ENCODE measurements at regions not wholly inside any gene's neighbourhood (a gene's known extent, or its start where the extent isn't known, plus 50 kb on each side); places are given as distances from the start of the nearest gene placed in this dataset.

DNA sequence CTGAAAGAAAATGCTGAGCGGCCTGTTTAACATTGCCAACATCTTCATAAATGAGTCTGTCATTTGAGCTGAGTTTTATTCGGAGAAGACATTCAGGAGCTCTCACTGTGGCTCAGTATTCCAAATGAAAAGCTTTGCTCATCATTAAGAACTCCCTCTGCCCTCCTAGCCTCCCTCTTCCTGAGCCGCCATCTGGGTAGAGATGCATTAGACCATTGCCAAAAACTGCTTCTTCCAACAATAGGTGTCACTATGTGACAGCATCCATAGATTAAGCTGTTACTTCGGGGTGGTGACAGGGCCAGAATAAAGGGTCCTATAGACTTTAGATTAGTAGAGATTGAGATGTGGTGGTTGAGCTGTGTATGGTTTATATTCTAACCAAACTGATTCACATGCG, 501.4 kb upstream of the NR2F2 start:
- H2AFZ ChIP-seq (ENCODE audit: low read depth, low read length) = no peak overlapping the region
- H3K27me3 ChIP-seq (ENCODE audit: insufficient read depth, low read length) = no peaks in the 10 kb centered on the region
- peaks cover 3% of the 10 kb centered on the region for H3K9me3 ChIP-seq (ENCODE audit: low read length)
- H3K36me3 ChIP-seq (ENCODE audit: insufficient read depth, low read length) = no peaks in the 10 kb centered on the region
- peaks cover 14% of the 10 kb centered on the region for H3K4me1 ChIP-seq (ENCODE audit: insufficient read depth, low read length)
- H3K4me3 ChIP-seq (ENCODE audit: low read length) = no peak overlapping the region

DNA sequence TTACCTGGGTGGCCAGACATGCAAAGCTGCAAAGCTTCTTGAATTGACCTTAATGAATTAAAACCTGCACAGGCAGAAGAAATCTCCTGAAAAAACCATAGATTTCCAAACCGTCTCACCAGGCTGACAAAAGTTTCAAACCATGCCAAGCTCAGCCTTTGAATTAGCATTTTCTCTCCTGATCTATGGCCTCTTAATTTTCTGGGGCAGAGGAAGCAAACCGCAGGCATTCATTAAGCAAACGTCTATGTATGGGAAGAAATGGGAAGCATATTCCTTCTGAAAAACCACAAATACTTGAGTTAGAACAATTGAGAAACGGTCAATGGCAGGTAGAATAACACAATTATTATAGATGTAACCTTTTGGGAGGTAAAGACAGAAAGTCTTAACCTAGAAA, 500.2 kb upstream of the NR2F2 start:
- Histone ChIP-seq H3K36me3 (ENCODE audit: insufficient read depth, low read length) (no peaks in the 10 kb centered on the region), H3K4me3 (ENCODE audit: low read length) (no peak overlapping the region), H2AFZ (ENCODE audit: low read depth, low read length) (no peak overlapping the region), H3K4me1 (ENCODE audit: insufficient read depth, low read length) (peaks cover 14% of the 10 kb centered on the region), H3K9me3 (ENCODE audit: low read length) (peaks cover 3% of the 10 kb centered on the region), H3K27me3 (ENCODE audit: insufficient read depth, low read length) (no peaks in the 10 kb centered on the region)

- Histone ChIP-seq H3K27me3 (ENCODE audit: insufficient read depth, low read length) (no peaks in the 10 kb centered on the region), H3K9me3 (ENCODE audit: low read length) (peaks cover 3% of the 10 kb centered on the region), H3K4me1 (ENCODE audit: insufficient read depth, low read length) (peaks cover 12% of the 10 kb centered on the region), H3K36me3 (ENCODE audit: insufficient read depth, low read length) (no peaks in the 10 kb centered on the region), H3K4me3 (ENCODE audit: low read length) (no peak overlapping the region), H2AFZ (ENCODE audit: low read depth, low read length) (no peak overlapping the region)
Measured at GRCh38 chr15:95832668-95833067, 497.8 kb upstream of the NR2F2 start.

- Histone ChIP-seq H2AFZ (ENCODE audit: low read depth, low read length) (no peak overlapping the region), H3K4me3 (ENCODE audit: low read length) (no peak overlapping the region), H3K36me3 (ENCODE audit: insufficient read depth, low read length) (no peaks in the 10 kb centered on the region), H3K27me3 (ENCODE audit: insufficient read depth, low read length) (no peaks in the 10 kb centered on the region), H3K4me1 (ENCODE audit: insufficient read depth, low read length) (peaks cover 10% of the 10 kb centered on the region), H3K9me3 (ENCODE audit: low read length) (peaks cover 3% of the 10 kb centered on the region)
Measured at GRCh38 chr15:95834028-95834804, 496.3 kb upstream of the NR2F2 start.

DNA sequence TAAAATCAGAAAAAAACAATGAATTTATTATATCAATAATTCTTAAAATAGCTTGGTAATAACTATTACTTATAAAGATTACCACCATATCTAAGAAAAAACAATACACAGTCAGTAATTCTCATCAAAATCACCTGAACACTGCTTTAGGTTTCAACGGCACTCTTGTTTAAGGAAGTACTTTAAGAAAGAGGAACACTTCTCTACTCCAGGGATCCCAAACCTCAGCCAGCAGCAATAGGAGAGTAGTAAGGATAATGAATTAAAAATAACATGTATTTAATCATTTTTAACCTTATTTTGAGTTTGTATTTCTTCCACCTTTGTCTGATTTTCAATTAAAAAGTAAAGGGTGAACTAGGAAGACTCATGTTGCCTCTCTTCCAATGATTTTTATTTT, 494.0 kb upstream of the NR2F2 start:
- no peak overlapping the region for H2AFZ ChIP-seq (ENCODE audit: low read depth, low read length)
- H3K36me3 ChIP-seq (ENCODE audit: insufficient read depth, low read length) = no peaks in the 10 kb centered on the region
- H3K9me3 ChIP-seq (ENCODE audit: low read length) = peaks cover 3% of the 10 kb centered on the region
- no peaks in the 10 kb centered on the region for H3K27me3 ChIP-seq (ENCODE audit: insufficient read depth, low read length)
- no peak overlapping the region for H3K4me3 ChIP-seq (ENCODE audit: low read length)
- peaks cover 5% of the 10 kb centered on the region for H3K4me1 ChIP-seq (ENCODE audit: insufficient read depth, low read length)

- H3K27me3 ChIP-seq (ENCODE audit: insufficient read depth, low read length) = no peaks in the 10 kb centered on the region
Measured at GRCh38 chr15:95837341-95838004, 493.0 kb upstream of the NR2F2 start.

DNA sequence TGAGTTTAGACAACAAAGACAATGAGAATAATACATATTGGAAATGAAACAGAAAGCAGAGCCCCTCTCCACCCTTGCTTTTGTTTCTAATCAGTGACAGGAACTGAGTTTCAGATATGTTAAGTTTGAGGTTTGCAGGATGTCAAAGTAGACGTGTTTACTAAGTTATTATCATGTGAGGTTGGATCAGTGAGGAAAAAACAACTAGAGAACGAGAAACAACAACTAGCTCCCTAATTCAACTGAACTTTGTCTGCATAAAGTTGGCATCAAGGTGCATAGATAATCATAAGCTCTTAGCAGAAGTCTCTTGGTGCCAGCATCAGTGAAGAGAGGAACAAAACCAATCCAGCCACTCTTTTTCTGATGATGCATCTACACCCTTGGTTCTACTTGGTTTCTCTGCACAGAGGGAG, 491.1 kb upstream of the NR2F2 start:
- H3K4me3 ChIP-seq (ENCODE audit: low read length) = no peak overlapping the region
- peak overlapping the region; percentile 17 for H2AFZ ChIP-seq (ENCODE audit: low read depth, low read length)
- H3K27me3 ChIP-seq (ENCODE audit: insufficient read depth, low read length) = no peaks in the 10 kb centered on the region
- no peaks in the 10 kb centered on the region for H3K9me3 ChIP-seq (ENCODE audit: low read length)
- no peaks in the 10 kb centered on the region for H3K36me3 ChIP-seq (ENCODE audit: insufficient read depth, low read length)
- H3K4me1 ChIP-seq (ENCODE audit: insufficient read depth, low read length) = peaks cover 19% of the 10 kb centered on the region

More at GRCh38 chr15:95837341-95838004, 493.0 kb upstream of the NR2F2 start:
- Histone ChIP-seq H3K36me3 (ENCODE audit: insufficient read depth, low read length) (no peaks in the 10 kb centered on the region), H3K9me3 (ENCODE audit: low read length) (no peaks in the 10 kb centered on the region), H2AFZ (ENCODE audit: low read depth, low read length) (no peak overlapping the region), H3K4me3 (ENCODE audit: low read length) (no peak overlapping the region), H3K4me1 (ENCODE audit: insufficient read depth, low read length) (peaks cover 5% of the 10 kb centered on the region)

DNA sequence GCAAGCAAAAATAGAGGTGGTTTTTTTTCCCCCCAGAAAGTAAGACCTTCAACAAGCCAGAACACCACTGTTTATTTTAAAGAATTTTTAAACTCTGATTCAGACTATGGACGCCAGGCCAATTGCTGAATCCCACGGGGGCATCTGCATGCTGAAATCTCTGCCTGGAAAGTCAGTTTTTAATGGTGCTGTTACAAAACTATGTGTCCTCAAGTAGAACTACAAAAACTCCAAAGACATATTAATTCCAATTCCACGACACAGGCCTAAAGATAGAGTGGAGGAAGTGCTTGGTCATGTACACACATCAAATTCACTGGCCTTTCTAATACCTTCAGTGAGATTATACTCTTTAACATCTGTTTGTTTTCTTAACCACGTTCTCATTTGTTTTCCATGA, 490.5 kb upstream of the NR2F2 start:
- H3K4me1 ChIP-seq (ENCODE audit: insufficient read depth, low read length) = peaks cover 23% of the 10 kb centered on the region
- H3K27me3 ChIP-seq (ENCODE audit: insufficient read depth, low read length) = no peaks in the 10 kb centered on the region
- H3K9me3 ChIP-seq (ENCODE audit: low read length) = no peaks in the 10 kb centered on the region
- H3K4me3 ChIP-seq (ENCODE audit: low read length) = no peak overlapping the region
- H2AFZ ChIP-seq (ENCODE audit: low read depth, low read length) = peak overlapping the region; percentile 17
- H3K36me3 ChIP-seq (ENCODE audit: insufficient read depth, low read length) = no peaks in the 10 kb centered on the region

- H3K4me1 ChIP-seq (ENCODE audit: insufficient read depth, low read length) = peaks cover 30% of the 10 kb centered on the region
- H3K9me3 ChIP-seq (ENCODE audit: low read length) = no peaks in the 10 kb centered on the region
- H3K27me3 ChIP-seq (ENCODE audit: insufficient read depth, low read length) = no peaks in the 10 kb centered on the region
- H2AFZ ChIP-seq (ENCODE audit: low read depth, low read length) = no peak overlapping the region
- no peaks in the 10 kb centered on the region for H3K36me3 ChIP-seq (ENCODE audit: insufficient read depth, low read length)
- no peak overlapping the region for H3K4me3 ChIP-seq (ENCODE audit: low read length)
Measured at GRCh38 chr15:95840855-95841254, 489.6 kb upstream of the NR2F2 start.

GRCh38 chr15:95842576-95842975, 487.9 kb upstream of the NR2F2 start:
- Histone ChIP-seq H2AFZ (ENCODE audit: low read depth, low read length) (no peak overlapping the region), H3K4me1 (ENCODE audit: insufficient read depth, low read length) (peaks cover 33% of the 10 kb centered on the region), H3K9me3 (ENCODE audit: low read length) (no peaks in the 10 kb centered on the region), H3K4me3 (ENCODE audit: low read length) (no peak overlapping the region), H3K36me3 (ENCODE audit: insufficient read depth, low read length) (no peaks in the 10 kb centered on the region), H3K27me3 (ENCODE audit: insufficient read depth, low read length) (no peaks in the 10 kb centered on the region)

DNA sequence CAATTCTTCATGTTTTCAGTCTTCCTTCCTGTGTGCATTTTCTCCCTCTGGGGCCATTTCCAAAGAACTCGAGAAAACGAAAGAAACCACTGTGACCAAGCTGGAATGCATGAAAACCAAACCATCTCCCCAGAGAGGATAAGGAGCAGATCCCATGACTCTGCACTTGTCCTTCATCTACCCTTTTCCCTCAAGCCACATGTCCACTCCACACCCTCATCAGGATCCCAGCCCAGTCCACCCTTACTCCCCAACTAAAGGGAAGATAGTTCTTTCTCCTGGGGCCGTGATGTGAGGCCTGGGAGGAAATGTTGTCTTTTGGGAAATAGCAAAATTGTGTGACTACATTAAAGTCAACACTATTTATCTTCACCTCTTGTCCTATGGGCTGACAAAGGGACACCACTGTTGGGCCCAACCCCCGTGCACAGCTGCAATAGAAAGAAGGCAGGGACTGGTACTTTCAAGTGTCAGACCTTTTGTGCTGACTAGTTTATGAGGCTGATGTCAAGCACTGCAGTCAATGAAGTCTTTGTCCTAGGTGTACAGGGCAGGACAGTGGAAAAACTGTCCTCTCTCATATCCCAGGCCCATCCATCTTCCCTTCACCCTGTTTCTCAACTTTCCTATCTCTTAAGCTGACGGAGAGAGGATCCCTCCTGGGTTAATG, 487.1 kb upstream of the NR2F2 start:
- Histone ChIP-seq H3K4me1 (ENCODE audit: insufficient read depth, low read length) (peaks cover 33% of the 10 kb centered on the region), H3K9me3 (ENCODE audit: low read length) (no peaks in the 10 kb centered on the region), H2AFZ (ENCODE audit: low read depth, low read length) (no peak overlapping the region), H3K4me3 (ENCODE audit: low read length) (no peak overlapping the region), H3K36me3 (ENCODE audit: insufficient read depth, low read length) (no peaks in the 10 kb centered on the region), H3K27me3 (ENCODE audit: insufficient read depth, low read length) (no peaks in the 10 kb centered on the region)

- H2AFZ ChIP-seq (ENCODE audit: low read depth, low read length) = no peak overlapping the region
- peak overlapping the region; percentile 42 for H3K4me3 ChIP-seq (ENCODE audit: low read length)
- H3K27me3 ChIP-seq (ENCODE audit: insufficient read depth, low read length) = no peaks in the 10 kb centered on the region
- no peaks in the 10 kb centered on the region for H3K36me3 ChIP-seq (ENCODE audit: insufficient read depth, low read length)
- H3K4me1 ChIP-seq (ENCODE audit: insufficient read depth, low read length) = peaks cover 28% of the 10 kb centered on the region
- no peaks in the 10 kb centered on the region for H3K9me3 ChIP-seq (ENCODE audit: low read length)
Measured at GRCh38 chr15:95845862-95846515, 484.5 kb upstream of the NR2F2 start.

- no peaks in the 10 kb centered on the region for H3K36me3 ChIP-seq (ENCODE audit: insufficient read depth, low read length)
- H3K27me3 ChIP-seq (ENCODE audit: insufficient read depth, low read length) = no peaks in the 10 kb centered on the region
- H3K4me3 ChIP-seq (ENCODE audit: low read length) = no peak overlapping the region
- H3K4me1 ChIP-seq (ENCODE audit: insufficient read depth, low read length) = peaks cover 26% of the 10 kb centered on the region
- no peaks in the 10 kb centered on the region for H3K9me3 ChIP-seq (ENCODE audit: low read length)
- H2AFZ ChIP-seq (ENCODE audit: low read depth, low read length) = no peak overlapping the region
Measured at GRCh38 chr15:95848126-95848525, 482.4 kb upstream of the NR2F2 start.

Measured in neuron (in vitro differentiated cells).